IMR-90 (cell line): ENCODE measurements at regions not wholly inside any gene's neighbourhood (a gene's known extent, or its start where the extent isn't known, plus 50 kb on each side); places are given as distances from the start of the nearest gene placed in this dataset.

ENCODE experiments used
- BHLHE40 ChIP-seq: fragments of 150-350 bp; IDR thresholded peaks from 2 replicates; pipeline ENCODE4 v1.6.1; 2016; ENCODE audit warnings: mild to moderate bottlenecking, low read depth, low read length
- CEBPB ChIP-seq: IDR thresholded peaks from 2 replicates; pipeline ENCODE4 v1.6.1; 2012; ENCODE audit warnings: low read depth, low read length, improper control_type of control experiment
- MAFK ChIP-seq: IDR thresholded peaks from 2 replicates; pipeline ENCODE4 v1.6.1; 2012; ENCODE audit warnings: low read depth, low read length, improper control_type of control experiment
- MXI1 ChIP-seq: IDR thresholded peaks from 2 replicates; pipeline ENCODE4 v1.6.1; 2012; ENCODE audit warnings: low read depth, mild to moderate bottlenecking, low read length, moderate library complexity, borderline replicate concordance
- NFE2L2 ChIP-seq: fragments of 150-350 bp; IDR thresholded peaks from 2 replicates; pipeline ENCODE4 v1.6.1; 2016; ENCODE audit warnings: low read depth, mild to moderate bottlenecking, low read length
- POLR2A ChIP-seq: IDR thresholded peaks from 2 replicates; pipeline ENCODE4 v1.6.1; 2012; ENCODE audit warnings: mild to moderate bottlenecking, low read depth, low read length
- RAD21 ChIP-seq: IDR thresholded peaks from 2 replicates; pipeline ENCODE4 v1.6.1; 2012; ENCODE audit warnings: low read length, improper control_type of control experiment
- RCOR1 ChIP-seq: IDR thresholded peaks from 2 replicates; pipeline ENCODE4 v1.6.1; 2012; ENCODE audit warnings: mild to moderate bottlenecking, low read length, improper control_type of control experiment; ENCODE audit not compliant: insufficient replicate concordance
- RFX5 ChIP-seq: IDR thresholded peaks from 2 replicates; pipeline ENCODE4 v1.8.0; 2012; ENCODE audit warnings: low read depth, mild to moderate bottlenecking, low read length, moderate library complexity
- SMC3 ChIP-seq: fragments of 150-350 bp; IDR thresholded peaks from 2 replicates; pipeline ENCODE4 v1.6.1; 2016; ENCODE audit warnings: low read depth, mild to moderate bottlenecking, antibody characterized with exemption, low read length, moderate library complexity
- TF ChIP-seq, protein P1 (sequence below): conservative IDR thresholded peaks from 2 replicates; pipeline ENCODE4 v1.5.1; 2012; ENCODE audit warnings: mild to moderate bottlenecking, low read depth, low read length, improper control_type of control experiment
- TF ChIP-seq, protein P2 (sequence below): fragments of 150-350 bp; IDR thresholded peaks from 2 replicates; pipeline ENCODE4 v1.6.1; 2016; ENCODE audit warnings: low read depth, mild to moderate bottlenecking, low read length, moderate library complexity, borderline replicate concordance
- TF ChIP-seq, protein P3 (sequence below): fragments of 150-350 bp; IDR thresholded peaks from 2 replicates; pipeline ENCODE4 v1.6.1; 2017; ENCODE audit warnings: mild to moderate bottlenecking, antibody characterized with exemption, low read length, low read depth

DNA sequence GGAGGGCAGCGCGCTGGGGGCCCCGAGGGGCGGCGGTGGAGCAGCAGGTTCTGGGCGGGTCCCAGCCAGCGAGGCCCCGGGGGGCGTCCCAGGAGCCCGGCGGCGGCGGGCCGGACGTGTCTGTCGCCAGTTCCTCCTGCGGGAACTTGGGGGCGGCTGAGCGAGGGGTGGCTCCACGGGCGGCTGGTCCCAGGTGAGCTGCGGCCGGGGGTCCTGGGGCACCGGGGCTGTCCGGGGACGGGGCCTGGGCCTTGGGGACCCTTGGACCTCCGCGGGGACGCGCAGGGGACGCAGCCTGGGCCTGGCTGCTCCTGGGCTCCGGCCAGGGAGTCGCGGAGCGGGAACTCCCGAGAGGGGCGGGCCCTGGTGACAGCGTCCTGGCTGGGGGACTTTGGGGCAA, 54.2 kb upstream of the ZNF267 start:
- TF ChIP-seq, protein P1, sequence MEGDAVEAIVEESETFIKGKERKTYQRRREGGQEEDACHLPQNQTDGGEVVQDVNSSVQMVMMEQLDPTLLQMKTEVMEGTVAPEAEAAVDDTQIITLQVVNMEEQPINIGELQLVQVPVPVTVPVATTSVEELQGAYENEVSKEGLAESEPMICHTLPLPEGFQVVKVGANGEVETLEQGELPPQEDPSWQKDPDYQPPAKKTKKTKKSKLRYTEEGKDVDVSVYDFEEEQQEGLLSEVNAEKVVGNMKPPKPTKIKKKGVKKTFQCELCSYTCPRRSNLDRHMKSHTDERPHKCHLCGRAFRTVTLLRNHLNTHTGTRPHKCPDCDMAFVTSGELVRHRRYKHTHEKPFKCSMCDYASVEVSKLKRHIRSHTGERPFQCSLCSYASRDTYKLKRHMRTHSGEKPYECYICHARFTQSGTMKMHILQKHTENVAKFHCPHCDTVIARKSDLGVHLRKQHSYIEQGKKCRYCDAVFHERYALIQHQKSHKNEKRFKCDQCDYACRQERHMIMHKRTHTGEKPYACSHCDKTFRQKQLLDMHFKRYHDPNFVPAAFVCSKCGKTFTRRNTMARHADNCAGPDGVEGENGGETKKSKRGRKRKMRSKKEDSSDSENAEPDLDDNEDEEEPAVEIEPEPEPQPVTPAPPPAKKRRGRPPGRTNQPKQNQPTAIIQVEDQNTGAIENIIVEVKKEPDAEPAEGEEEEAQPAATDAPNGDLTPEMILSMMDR, result no peak
- TF ChIP-seq, protein P2, sequence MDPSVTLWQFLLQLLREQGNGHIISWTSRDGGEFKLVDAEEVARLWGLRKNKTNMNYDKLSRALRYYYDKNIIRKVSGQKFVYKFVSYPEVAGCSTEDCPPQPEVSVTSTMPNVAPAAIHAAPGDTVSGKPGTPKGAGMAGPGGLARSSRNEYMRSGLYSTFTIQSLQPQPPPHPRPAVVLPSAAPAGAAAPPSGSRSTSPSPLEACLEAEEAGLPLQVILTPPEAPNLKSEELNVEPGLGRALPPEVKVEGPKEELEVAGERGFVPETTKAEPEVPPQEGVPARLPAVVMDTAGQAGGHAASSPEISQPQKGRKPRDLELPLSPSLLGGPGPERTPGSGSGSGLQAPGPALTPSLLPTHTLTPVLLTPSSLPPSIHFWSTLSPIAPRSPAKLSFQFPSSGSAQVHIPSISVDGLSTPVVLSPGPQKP, result no peak
- TF ChIP-seq POLR2A (no peak), MAFK (no peak), MXI1 (no peak), RFX5 (no peak), SMC3 (no peak), RAD21 (no peak), NFE2L2 (no peak), CEBPB (no peak), BHLHE40 (no peak), RCOR1 (no peak)
- TF ChIP-seq, protein P3, sequence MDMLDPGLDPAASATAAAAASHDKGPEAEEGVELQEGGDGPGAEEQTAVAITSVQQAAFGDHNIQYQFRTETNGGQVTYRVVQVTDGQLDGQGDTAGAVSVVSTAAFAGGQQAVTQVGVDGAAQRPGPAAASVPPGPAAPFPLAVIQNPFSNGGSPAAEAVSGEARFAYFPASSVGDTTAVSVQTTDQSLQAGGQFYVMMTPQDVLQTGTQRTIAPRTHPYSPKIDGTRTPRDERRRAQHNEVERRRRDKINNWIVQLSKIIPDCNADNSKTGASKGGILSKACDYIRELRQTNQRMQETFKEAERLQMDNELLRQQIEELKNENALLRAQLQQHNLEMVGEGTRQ, result no peak
